SK-N-SH (cell line): ENCODE measurements at regions not wholly inside any gene's neighbourhood (a gene's known extent, or its start where the extent isn't known, plus 50 kb on each side); places are given as distances from the start of the nearest gene placed in this dataset.

Source experiments
- CTCF ChIA-PET: fragments of 300-600, 350-600 bp; formaldehyde crosslinking; extraction: SDS; loops from one replicate; lab custom pipeline; 2021; lab: Yijun Ruan, JAX
- POLR2A ChIA-PET: fragments of 350-600 bp; sonication (Branson Sonifier 250); formaldehyde crosslinking; extraction: SDS; loops from one replicate; lab custom pipeline; 2020; ENCODE audit warnings: antibody characterized with exemption, inconsistent platforms; lab: Yijun Ruan, JAX
- DNase-seq: peaks from one replicate; pipeline ENCODE4 v3.0.0; 2012
- H2AFZ ChIP-seq: fragments of 200-600 bp; sonication (generic); 2 replicates; pipeline ENCODE4 v1.8.1; 2016; ENCODE audit warnings: antibody characterized with exemption, mild to moderate bottlenecking, low read depth
- H3F3A ChIP-seq: fragments of 200-600 bp; sonication (generic); replicated peaks from 2 replicates; pipeline ENCODE3; 2016; ENCODE audit warnings: antibody characterized with exemption, mild to moderate bottlenecking; ENCODE audit not compliant: insufficient read depth
- H3K27ac ChIP-seq, 2 experiments: fragments of 200-500 bp in 1 of 2; fragments of 200-600 bp in 1 of 2; sonication (Bioruptor generic) in 1 of 2; sonication (generic), shearing (Covaris generic) in 1 of 2; 2 replicates each; pipeline versions ENCODE4 v1.5.1 to v1.6.1; 2014 to 2016; ENCODE audit warnings: low read depth in 2 of 2, inconsistent platforms in 1 of 2, low read length in 1 of 2, mild to moderate bottlenecking in 1 of 2, mixed read lengths in 1 of 2
- H3K27me3 ChIP-seq: fragments of 200-600 bp; sonication (generic), shearing (Covaris generic); 2 replicates; pipeline ENCODE4 v1.6.1; 2016; ENCODE audit warnings: mixed run types; ENCODE audit not compliant: insufficient read depth
- H3K36me3 ChIP-seq, 2 experiments: fragments of 200-500 bp in 1 of 2; fragments of 200-600 bp in 1 of 2; sonication (Bioruptor generic) in 1 of 2; sonication (generic) in 1 of 2; replicated peaks in 1 of 2; 2 replicates each; pipeline versions ENCODE3 to v1.5.1; 2014 to 2016; ENCODE audit warnings: low read length in 1 of 2, mild to moderate bottlenecking in 1 of 2; ENCODE audit not compliant: insufficient read depth in 2 of 2, control insufficient read depth in 1 of 2
- H3K4me1 ChIP-seq, 2 experiments: fragments of 200-500 bp in 1 of 2; fragments of 200-600 bp in 1 of 2; sonication (Bioruptor generic) in 1 of 2; sonication (generic), shearing (Covaris generic) in 1 of 2; 2 replicates each; pipeline versions ENCODE4 v1.5.1 to v1.6.1; 2014 to 2016; ENCODE audit warnings: low read depth in 1 of 2, low read length in 1 of 2, mixed run types in 1 of 2; ENCODE audit not compliant: insufficient read depth in 2 of 2, control insufficient read depth in 1 of 2
- H3K4me2 ChIP-seq: fragments of 200-600 bp; sonication (generic), shearing (Covaris generic); 2 replicates; pipeline ENCODE4 v1.6.1; 2017; ENCODE audit warnings: mixed run types
- H3K4me3 ChIP-seq, 2 experiments: fragments of 200-500 bp in 1 of 2; fragments of 200-600 bp in 1 of 2; sonication (Bioruptor generic) in 1 of 2; sonication (generic), shearing (Covaris generic) in 1 of 2; 2 replicates each; pipeline versions ENCODE4 v1.5.1 to v1.8.1; 2014 to 2016; ENCODE audit warnings: low read depth in 2 of 2, inconsistent platforms in 1 of 2, low read length in 1 of 2, mild to moderate bottlenecking in 1 of 2, mixed read lengths in 1 of 2, moderate library complexity in 1 of 2
- H3K79me2 ChIP-seq: fragments of 200-600 bp; sonication (generic); 2 replicates; pipeline ENCODE4 v1.8.1; 2017; ENCODE audit warnings: mild to moderate bottlenecking; ENCODE audit not compliant: insufficient read depth
- H3K9ac ChIP-seq: fragments of 200-600 bp; sonication (generic); 2 replicates; pipeline ENCODE4 v1.6.1; 2017; ENCODE audit warnings: mixed run types
- H3K9me2 ChIP-seq: fragments of 200-600 bp; sonication (generic); 2 replicates; pipeline ENCODE4 v1.6.1; 2017; ENCODE audit warnings: mixed run types
- H3K9me3 ChIP-seq: fragments of 200-600 bp; sonication (generic); 2 replicates; pipeline ENCODE4 v1.6.1; 2017; ENCODE audit warnings: mixed run types, mild to moderate bottlenecking, moderate library complexity
- H4K20me1 ChIP-seq: fragments of 200-600 bp; sonication (generic); 2 replicates; pipeline ENCODE4 v1.6.1; 2017; ENCODE audit warnings: mild to moderate bottlenecking, mixed run types; ENCODE audit not compliant: insufficient read depth
- ELF1 ChIP-seq: IDR thresholded peaks from 2 replicates; pipeline ENCODE4 v1.4.0; 2012
- EZH2phosphoT487 ChIP-seq: fragments of 200-600 bp; sonication (generic); IDR thresholded peaks from 2 replicates; pipeline ENCODE4 v1.6.1; 2017; ENCODE audit warnings: low read depth, mixed run types, mild to moderate bottlenecking, antibody characterized with exemption, moderate library complexity, borderline replicate concordance
- IRF3 ChIP-seq: fragments of 150-350 bp; IDR thresholded peaks from 2 replicates; pipeline ENCODE4 v1.6.1; 2016; ENCODE audit warnings: mild to moderate bottlenecking, low read depth, low read length
- JUND ChIP-seq: IDR thresholded peaks from 2 replicates; pipeline ENCODE4 v1.4.0; 2012
- MXI1 ChIP-seq: IDR thresholded peaks from 2 replicates; pipeline ENCODE4 v1.6.1; 2012; ENCODE audit warnings: mild to moderate bottlenecking, low read depth, low read length, improper control_type of control experiment
- NRF1 ChIP-seq: IDR thresholded peaks from 2 replicates; pipeline ENCODE4 v1.6.1; 2012; ENCODE audit warnings: low read depth, mild to moderate bottlenecking, low read length
- RAD21 ChIP-seq: IDR thresholded peaks from 2 replicates; pipeline ENCODE4 v1.6.1; 2012; ENCODE audit warnings: mild to moderate bottlenecking, low read length
- RCOR1 ChIP-seq: fragments of 150-350 bp; IDR thresholded peaks from 2 replicates; pipeline ENCODE4 v1.6.1; 2017; ENCODE audit warnings: antibody characterized with exemption, low read length
- REST ChIP-seq: IDR thresholded peaks from 2 replicates; pipeline ENCODE4 v1.6.1; 2012; ENCODE audit warnings: mild to moderate bottlenecking, low read depth, low read length, moderate library complexity
- RFX5 ChIP-seq: IDR thresholded peaks from 2 replicates; pipeline ENCODE4 v1.6.1; 2012; ENCODE audit warnings: mild to moderate bottlenecking, improper control_type of control experiment, low read length
- SIN3A ChIP-seq: IDR thresholded peaks from 2 replicates; pipeline ENCODE4 v1.6.1; 2012; ENCODE audit warnings: low read depth, mild to moderate bottlenecking, low read length, moderate library complexity, borderline replicate concordance
- SMC3 ChIP-seq: IDR thresholded peaks from 2 replicates; pipeline ENCODE4 v1.6.1; 2012; ENCODE audit warnings: low read depth, low read length, improper control_type of control experiment
- TAF1 ChIP-seq: IDR thresholded peaks from 2 replicates; pipeline ENCODE4 v1.6.1; 2012; ENCODE audit warnings: low read depth, mild to moderate bottlenecking, low read length, moderate library complexity, borderline replicate concordance
- TEAD4 ChIP-seq: IDR thresholded peaks from 2 replicates; pipeline ENCODE4 v1.4.0; 2012; ENCODE audit warnings: mild to moderate bottlenecking, borderline replicate concordance; ENCODE audit not compliant: insufficient read depth
- WGBS: methylation state at CpG from one replicate; pipeline ENCODE4 v1.1.6; 2017; ENCODE audit warnings: low lambda C conversion rate; 5-methylcytosine and 5-hydroxymethylcytosine counted together
- TF ChIP-seq, protein P1 (sequence below): IDR thresholded peaks from 2 replicates; pipeline ENCODE4; 2012
- TF ChIP-seq, protein P2 (sequence below): IDR thresholded peaks from 2 replicates; pipeline ENCODE4 v1.4.0; 2012; ENCODE audit warnings: low read depth
- TF ChIP-seq, protein P3 (sequence below): fragments of 150-350 bp; IDR thresholded peaks from 2 replicates; pipeline ENCODE4 v1.6.1; 2017; ENCODE audit warnings: antibody characterized with exemption, low read length, low read depth, borderline replicate concordance
- TF ChIP-seq, protein P4 (sequence below): fragments of 200-600 bp; sonication (generic); IDR thresholded peaks from 2 replicates; pipeline ENCODE4 v1.6.1; 2017; ENCODE audit warnings: antibody characterized with exemption, mild to moderate bottlenecking, moderate library complexity
- TF ChIP-seq, protein P5 (sequence below): IDR thresholded peaks from 2 replicates; pipeline ENCODE4 v1.4.0; 2012; ENCODE audit warnings: low read depth, borderline replicate concordance

DNA sequence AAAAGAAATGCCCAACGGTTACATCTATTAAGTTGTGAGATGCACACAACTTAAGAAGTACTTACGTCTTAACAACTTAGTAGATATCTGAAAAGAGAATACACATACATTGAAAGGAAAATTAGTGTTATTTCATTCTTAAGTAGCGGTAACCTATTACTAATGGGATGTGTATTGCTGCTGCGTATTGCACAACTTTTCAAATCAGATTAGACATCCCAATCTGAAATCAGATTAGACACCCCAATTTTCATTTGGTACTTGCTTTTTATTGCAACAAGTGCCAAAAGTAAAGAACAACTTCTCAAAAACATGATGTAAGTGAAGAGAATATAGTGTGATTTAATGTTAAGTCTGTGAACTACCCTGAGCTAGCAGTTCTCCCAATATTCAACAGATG, 155.5 kb downstream of the DSC3 start:
- Histone ChIP-seq H3K27ac (no peak overlapping the region), H3K9me3 (no peaks in the 10 kb centered on the region), H4K20me1 (no peaks in the 10 kb centered on the region), H3K4me3 (no peak overlapping the region), H3K4me2 (no peak overlapping the region), H2AFZ (no peak overlapping the region), H3K9ac (no peak overlapping the region), H3F3A (no peaks in the 10 kb centered on the region), H3K36me3 (no peaks in the 10 kb centered on the region), H3K27me3 (no peaks in the 10 kb centered on the region), H3K79me2 (no peaks in the 10 kb centered on the region), H3K4me1 (no peaks in the 10 kb centered on the region), H3K9me2 (no peaks in the 10 kb centered on the region)
- no peak for DNase-seq
- no peak for TF ChIP-seq EZH2phosphoT487
- TF ChIP-seq RAD21: no peak
- TF ChIP-seq TEAD4: no peak
- TF ChIP-seq NRF1: no peak
- no peak for TF ChIP-seq REST
- TF ChIP-seq JUND: no peak
- TF ChIP-seq, protein P1, sequence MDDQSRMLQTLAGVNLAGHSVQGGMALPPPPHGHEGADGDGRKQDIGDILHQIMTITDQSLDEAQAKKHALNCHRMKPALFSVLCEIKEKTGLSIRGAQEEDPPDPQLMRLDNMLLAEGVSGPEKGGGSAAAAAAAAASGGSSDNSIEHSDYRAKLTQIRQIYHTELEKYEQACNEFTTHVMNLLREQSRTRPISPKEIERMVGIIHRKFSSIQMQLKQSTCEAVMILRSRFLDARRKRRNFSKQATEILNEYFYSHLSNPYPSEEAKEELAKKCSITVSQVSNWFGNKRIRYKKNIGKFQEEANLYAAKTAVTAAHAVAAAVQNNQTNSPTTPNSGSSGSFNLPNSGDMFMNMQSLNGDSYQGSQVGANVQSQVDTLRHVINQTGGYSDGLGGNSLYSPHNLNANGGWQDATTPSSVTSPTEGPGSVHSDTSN: no peak
- no peak for TF ChIP-seq TAF1
- TF ChIP-seq IRF3: no peak
- TF ChIP-seq MXI1: no peak
- TF ChIP-seq SIN3A: no peak
- TF ChIP-seq ELF1: no peak
- TF ChIP-seq, protein P2, sequence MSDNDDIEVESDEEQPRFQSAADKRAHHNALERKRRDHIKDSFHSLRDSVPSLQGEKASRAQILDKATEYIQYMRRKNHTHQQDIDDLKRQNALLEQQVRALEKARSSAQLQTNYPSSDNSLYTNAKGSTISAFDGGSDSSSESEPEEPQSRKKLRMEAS: no peak
- TF ChIP-seq, protein P3, sequence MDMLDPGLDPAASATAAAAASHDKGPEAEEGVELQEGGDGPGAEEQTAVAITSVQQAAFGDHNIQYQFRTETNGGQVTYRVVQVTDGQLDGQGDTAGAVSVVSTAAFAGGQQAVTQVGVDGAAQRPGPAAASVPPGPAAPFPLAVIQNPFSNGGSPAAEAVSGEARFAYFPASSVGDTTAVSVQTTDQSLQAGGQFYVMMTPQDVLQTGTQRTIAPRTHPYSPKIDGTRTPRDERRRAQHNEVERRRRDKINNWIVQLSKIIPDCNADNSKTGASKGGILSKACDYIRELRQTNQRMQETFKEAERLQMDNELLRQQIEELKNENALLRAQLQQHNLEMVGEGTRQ: no peak
- TF ChIP-seq, protein P4, sequence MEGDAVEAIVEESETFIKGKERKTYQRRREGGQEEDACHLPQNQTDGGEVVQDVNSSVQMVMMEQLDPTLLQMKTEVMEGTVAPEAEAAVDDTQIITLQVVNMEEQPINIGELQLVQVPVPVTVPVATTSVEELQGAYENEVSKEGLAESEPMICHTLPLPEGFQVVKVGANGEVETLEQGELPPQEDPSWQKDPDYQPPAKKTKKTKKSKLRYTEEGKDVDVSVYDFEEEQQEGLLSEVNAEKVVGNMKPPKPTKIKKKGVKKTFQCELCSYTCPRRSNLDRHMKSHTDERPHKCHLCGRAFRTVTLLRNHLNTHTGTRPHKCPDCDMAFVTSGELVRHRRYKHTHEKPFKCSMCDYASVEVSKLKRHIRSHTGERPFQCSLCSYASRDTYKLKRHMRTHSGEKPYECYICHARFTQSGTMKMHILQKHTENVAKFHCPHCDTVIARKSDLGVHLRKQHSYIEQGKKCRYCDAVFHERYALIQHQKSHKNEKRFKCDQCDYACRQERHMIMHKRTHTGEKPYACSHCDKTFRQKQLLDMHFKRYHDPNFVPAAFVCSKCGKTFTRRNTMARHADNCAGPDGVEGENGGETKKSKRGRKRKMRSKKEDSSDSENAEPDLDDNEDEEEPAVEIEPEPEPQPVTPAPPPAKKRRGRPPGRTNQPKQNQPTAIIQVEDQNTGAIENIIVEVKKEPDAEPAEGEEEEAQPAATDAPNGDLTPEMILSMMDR: no peak
- no peak for TF ChIP-seq RCOR1
- no peak for TF ChIP-seq RFX5
- no peak for TF ChIP-seq SMC3
- TF ChIP-seq, protein P5, sequence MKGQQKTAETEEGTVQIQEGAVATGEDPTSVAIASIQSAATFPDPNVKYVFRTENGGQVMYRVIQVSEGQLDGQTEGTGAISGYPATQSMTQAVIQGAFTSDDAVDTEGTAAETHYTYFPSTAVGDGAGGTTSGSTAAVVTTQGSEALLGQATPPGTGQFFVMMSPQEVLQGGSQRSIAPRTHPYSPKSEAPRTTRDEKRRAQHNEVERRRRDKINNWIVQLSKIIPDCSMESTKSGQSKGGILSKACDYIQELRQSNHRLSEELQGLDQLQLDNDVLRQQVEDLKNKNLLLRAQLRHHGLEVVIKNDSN: no peak
- ChIA-PET POLR2A (no interaction called here), CTCF (interaction anchor here (1.2 kb wide), 1 partner anchor 1012 kb away, joined by 3 read pairs; no protein-coding TSS in a partner anchor)
- WGBS: 34% methylated on average over 4 of the region's 4 CpGs
